AG04450 (cell line): ENCODE measurements at regions not wholly inside any gene's neighbourhood (a gene's known extent, or its start where the extent isn't known, plus 50 kb on each side); places are given as distances from the start of the nearest gene placed in this dataset.

ENCODE experiments used
- CTCF ChIA-PET: fragments of 300-600, 350-600 bp; formaldehyde crosslinking; extraction: SDS; loops from one replicate; lab custom pipeline; 2022; ENCODE audit warnings: antibody characterized with exemption, inconsistent platforms; lab: Charles Lee
- POLR2A ChIA-PET: fragments of 350-600 bp; formaldehyde crosslinking; extraction: SDS; loops from one replicate; lab custom pipeline; 2021; ENCODE audit warnings: antibody characterized with exemption, inconsistent platforms; lab: Yijun Ruan, JAX
- DNase-seq: peaks from one replicate; pipeline ENCODE4 v3.0.0-alpha.2; 2011; ENCODE audit warnings: low read depth, low spot score
- H3K27ac ChIP-seq: one replicate; pipeline ENCODE4 v1.5.1; 2012; ENCODE audit warnings: low read depth, low read length, control low read depth
- H3K27me3 ChIP-seq: one replicate; pipeline ENCODE4 v1.6.0; 2012; ENCODE audit warnings: low read length; ENCODE audit not compliant: control insufficient read depth, insufficient read depth
- H3K4me3 ChIP-seq: 2 replicates; pipeline ENCODE4 v1.5.1; 2011; ENCODE audit warnings: mild to moderate bottlenecking, low read depth, low read length, control low read depth
- H3K9me3 ChIP-seq: 2 replicates; pipeline ENCODE4 v1.5.1; 2012; ENCODE audit warnings: low read length; ENCODE audit not compliant: control insufficient read depth, insufficient read depth
- CTCF ChIP-seq: IDR thresholded peaks from 2 replicates; pipeline ENCODE4 v1.5.1; 2011; ENCODE audit warnings: low read depth, low read length, control low read depth, inconsistent platforms

DNA sequence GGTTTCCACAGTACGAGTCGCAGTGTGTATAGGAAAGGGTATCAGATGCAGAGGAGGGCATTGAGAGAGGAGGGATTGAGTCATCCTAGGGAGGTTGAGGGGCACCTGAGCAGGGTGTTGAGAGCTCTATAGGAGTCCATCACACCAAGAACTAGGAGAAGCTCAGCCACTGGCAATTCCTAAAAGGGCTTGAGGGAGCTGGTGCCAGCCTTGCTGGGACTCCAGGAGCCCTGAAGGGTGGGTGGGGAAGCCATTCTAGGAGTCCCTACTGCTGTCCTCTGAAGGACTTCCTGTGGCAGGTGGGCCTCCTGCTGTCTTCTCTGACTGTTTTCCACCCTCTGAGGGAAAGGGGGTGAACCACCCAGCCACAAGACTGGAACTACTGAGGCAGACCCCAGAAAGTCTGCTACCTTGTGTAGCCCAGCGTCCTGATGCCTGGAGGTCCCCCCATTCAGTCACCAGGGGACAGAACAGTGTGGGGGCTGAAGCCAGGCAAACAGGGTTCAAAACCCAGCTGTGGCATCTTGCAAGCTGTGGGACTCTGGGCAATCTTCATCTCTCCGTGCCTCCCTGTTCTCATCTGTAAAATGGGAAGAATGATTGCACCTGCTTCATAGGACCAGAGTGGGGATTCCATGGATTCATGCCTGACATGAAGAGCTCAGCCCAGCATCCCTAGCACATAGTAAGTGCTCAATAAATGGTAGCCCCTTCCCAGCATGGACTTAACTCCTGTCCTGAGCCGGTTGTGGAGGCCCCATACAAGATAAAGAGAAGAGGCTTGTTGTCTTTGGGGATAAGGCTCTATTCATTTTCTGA, 149.5 kb downstream of the C9orf50 start:
- POLR2A ChIA-PET = no interaction called here
- Histone ChIP-seq H3K27me3 (no peaks in the 10 kb centered on the region), H3K4me3 (no peak overlapping the region), H3K27ac (no peak overlapping the region), H3K9me3 (peaks cover 11% of the 10 kb centered on the region)
- CTCF ChIA-PET = interaction anchor here (0.6 kb wide), 1 partner anchor 12 kb away, joined by 3 read pairs; no protein-coding TSS in a partner anchor
- no peak for DNase-seq
- TF ChIP-seq CTCF = no peak

DNA sequence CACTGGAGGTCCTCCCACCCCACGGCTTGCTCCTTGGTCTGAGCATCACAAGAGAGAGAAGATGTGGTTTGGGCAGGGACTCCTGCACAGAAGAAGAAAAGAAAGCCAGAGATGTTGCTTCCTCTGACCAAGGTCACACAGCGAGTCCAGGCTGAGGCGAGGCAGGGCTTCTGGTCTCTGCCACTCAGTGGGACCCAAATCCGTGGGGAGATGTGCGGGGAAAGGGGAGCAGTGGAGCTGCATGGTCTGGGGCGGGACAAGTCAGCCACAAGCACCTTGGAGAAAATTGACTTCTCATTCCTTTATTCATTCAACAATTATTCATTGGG, 150.9 kb downstream of the C9orf50 start:
- TF ChIP-seq CTCF = no peak
- H3K27me3 ChIP-seq = no peaks in the 10 kb centered on the region
- no peak for DNase-seq
- POLR2A ChIA-PET = no interaction called here
- no peak overlapping the region for H3K27ac ChIP-seq
- peaks cover 7% of the 10 kb centered on the region for H3K9me3 ChIP-seq
- H3K4me3 ChIP-seq = no peak overlapping the region
- CTCF ChIA-PET = no interaction called here

DNA sequence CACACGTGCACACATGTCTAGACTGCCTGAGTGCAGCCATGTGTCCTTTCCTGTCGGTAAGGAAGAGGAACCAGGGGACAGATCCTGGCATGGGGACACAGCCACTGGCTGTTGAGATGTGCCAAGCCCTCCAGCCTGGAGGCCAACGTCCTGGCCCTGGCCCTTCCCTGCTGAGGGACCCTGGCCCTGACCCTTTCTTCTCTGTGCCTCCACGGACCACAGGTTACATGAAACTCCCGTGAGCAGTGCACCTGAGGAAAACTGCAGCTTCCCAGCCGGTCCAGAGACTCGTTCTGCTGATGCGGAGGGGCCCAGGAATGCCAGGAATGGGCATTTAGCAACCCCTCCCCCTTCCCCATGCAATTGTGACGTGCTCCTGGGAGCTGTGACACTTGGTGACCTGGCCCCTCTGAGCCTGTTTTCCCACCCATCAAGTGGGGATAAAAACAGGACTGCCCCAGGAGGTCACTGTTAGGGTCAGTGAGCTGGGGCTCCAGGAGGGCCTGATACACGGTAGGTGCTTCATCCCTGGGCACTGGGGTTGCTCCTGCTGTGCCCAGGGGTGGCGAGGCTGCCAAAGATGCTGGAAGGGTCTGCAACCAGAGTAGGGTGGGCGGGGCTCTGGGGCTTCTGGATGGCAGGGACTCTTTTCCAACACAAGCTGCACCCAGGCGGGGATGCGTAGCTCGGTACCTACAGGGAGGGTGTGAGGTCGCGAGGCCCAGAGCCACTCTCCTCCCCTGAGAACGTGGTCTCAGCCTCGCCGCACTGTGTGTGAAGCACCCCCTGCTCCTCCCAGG, 151.5 kb downstream of the C9orf50 start:
- ChIA-PET CTCF (no interaction called here), POLR2A (no interaction called here)
- Histone ChIP-seq H3K27me3 (no peaks in the 10 kb centered on the region), H3K4me3 (no peak overlapping the region), H3K9me3 (peaks cover 1% of the 10 kb centered on the region), H3K27ac (no peak overlapping the region)
- DNase-seq = no peak
- TF ChIP-seq CTCF = no peak

DNA sequence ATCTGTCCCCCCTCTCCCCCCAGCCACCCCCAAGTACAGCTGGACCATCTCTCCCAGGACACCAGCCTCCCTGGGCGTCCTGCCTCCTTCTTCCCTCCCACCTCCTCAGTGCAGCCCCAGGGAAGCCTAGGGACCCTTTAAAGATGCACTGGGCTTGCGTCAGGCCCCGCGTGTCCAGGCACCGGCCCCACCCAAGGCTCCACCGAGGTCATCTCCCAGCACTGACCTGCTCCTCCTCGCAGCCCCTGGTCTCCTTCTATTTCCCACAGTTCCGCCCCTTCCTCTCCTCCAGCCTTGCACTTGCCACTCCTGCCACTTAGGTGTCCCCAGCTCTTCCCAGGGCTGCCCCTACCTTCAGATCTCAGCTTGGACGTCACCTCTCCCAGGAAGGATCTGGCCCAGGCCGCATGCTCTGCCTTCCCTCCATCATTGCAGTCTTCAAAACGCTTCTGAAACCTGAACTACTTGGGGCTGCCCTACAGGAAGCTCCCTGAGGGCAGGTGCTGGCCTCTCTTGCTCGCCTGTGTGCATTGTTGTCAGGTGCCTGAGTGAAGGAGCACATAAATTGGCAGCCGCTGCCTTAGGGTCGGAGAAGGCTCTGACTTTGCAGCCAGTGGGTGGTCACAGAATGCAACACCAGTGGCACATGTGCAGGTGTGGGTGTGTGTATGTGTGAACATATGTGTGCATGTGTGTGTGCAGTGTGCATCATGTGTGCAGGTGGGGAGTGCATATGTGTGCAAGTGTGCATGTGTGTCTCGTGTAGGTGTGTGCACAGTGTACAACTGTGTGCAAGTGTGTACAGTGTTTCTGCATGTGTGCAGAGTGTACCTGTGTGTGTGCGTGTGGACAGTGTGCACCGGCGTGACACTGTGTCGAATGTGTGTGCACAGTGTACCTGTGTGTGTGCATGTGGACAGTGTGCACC, 152.9 kb downstream of the C9orf50 start:
- no peaks in the 10 kb centered on the region; the same call in 1 of the 2 replicates for H3K9me3 ChIP-seq
- CTCF ChIA-PET = no interaction called here
- H3K27ac ChIP-seq = no peak overlapping the region
- no peak for DNase-seq
- no peak for TF ChIP-seq CTCF
- POLR2A ChIA-PET = no interaction called here
- no peaks in the 10 kb centered on the region for H3K27me3 ChIP-seq
- H3K4me3 ChIP-seq = no peak overlapping the region
